Epithelial cell of esophagus (primary cell): ENCODE measurements at regions not wholly inside any gene's neighbourhood (a gene's known extent, or its start where the extent isn't known, plus 50 kb on each side); places are given as distances from the start of the nearest gene placed in this dataset.

Experiments used
- DNase-seq: peaks from one replicate; pipeline ENCODE4 v3.0.0; 2010; ENCODE audit warnings: low read depth
- H3K4me3 ChIP-seq: 2 replicates; pipeline ENCODE4 v1.5.1; 2011; ENCODE audit warnings: mild to moderate bottlenecking, low read length, control low read depth
- TF ChIP-seq, protein P1 (sequence below): IDR thresholded peaks from 2 replicates; pipeline ENCODE4 v1.5.1; 2011; ENCODE audit warnings: low read depth, mild to moderate bottlenecking, low read length, control low read depth, inconsistent platforms; ENCODE audit not compliant: insufficient read depth; ENCODE audit errors: missing control alignments

GRCh38 chr7:28269700-28270361 is 89.2 kb upstream of the JAZF1 start:
- TF ChIP-seq, protein P1, sequence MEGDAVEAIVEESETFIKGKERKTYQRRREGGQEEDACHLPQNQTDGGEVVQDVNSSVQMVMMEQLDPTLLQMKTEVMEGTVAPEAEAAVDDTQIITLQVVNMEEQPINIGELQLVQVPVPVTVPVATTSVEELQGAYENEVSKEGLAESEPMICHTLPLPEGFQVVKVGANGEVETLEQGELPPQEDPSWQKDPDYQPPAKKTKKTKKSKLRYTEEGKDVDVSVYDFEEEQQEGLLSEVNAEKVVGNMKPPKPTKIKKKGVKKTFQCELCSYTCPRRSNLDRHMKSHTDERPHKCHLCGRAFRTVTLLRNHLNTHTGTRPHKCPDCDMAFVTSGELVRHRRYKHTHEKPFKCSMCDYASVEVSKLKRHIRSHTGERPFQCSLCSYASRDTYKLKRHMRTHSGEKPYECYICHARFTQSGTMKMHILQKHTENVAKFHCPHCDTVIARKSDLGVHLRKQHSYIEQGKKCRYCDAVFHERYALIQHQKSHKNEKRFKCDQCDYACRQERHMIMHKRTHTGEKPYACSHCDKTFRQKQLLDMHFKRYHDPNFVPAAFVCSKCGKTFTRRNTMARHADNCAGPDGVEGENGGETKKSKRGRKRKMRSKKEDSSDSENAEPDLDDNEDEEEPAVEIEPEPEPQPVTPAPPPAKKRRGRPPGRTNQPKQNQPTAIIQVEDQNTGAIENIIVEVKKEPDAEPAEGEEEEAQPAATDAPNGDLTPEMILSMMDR = no peak

DNA sequence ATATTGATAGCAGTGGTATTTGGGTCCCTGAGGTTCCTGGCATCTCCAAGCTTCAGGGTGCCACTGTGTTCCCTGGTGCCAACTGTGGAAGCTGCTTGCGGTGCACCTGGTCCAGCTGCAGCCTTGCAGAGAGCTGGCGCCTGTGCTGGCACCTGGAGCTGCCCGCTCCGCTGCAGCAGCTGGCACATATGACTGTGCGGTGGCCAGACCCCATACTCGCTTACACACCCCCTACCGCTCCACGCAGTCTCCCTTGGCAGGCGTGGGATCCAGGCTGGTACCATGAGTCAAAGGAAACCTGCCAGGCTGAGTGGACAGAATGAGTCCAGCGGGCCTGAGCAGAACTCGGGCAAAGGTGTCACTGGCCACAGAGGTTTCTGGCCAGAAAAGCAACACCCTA is 89.9 kb upstream of the JAZF1 start:
- no peak for DNase-seq
- no peak overlapping the region for H3K4me3 ChIP-seq
- TF ChIP-seq, protein P1 = no peak

More at GRCh38 chr7:28269700-28270361, 89.2 kb upstream of the JAZF1 start:
- H3K4me3 ChIP-seq = no peak overlapping the region
- no peak for DNase-seq

GRCh38 chr7:28272461-28272877 is 91.9 kb upstream of the JAZF1 start:
- TF ChIP-seq, protein P1 = peak; percentile 43
- peak; percentile 24 for DNase-seq
- H3K4me3 ChIP-seq = no peak overlapping the region

DNA sequence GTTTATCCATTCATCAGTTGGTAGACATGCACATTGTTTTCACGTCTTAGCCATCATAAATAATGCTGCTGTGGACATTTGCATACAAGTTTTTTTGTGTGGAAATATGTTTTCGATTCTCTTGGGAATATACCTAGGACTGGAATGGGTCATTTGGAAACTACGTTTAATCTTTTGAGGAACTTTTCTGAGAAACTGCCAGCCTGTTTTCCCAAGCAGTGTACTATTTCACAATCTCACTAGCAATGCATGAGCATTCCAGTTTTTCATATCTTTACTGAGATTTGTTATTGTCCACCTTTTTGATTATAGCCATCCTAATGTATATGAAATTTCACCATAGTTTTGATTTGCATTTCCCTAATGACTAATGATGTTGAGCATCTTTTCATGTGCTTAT is 95.7 kb upstream of the JAZF1 start:
- DNase-seq = no peak
- no peak overlapping the region for H3K4me3 ChIP-seq
- TF ChIP-seq, protein P1 = no peak

GRCh38 chr7:28277364-28277763 is 96.8 kb upstream of the JAZF1 start:
- TF ChIP-seq, protein P1 = no peak
- no peak overlapping the region for H3K4me3 ChIP-seq
- no peak for DNase-seq

GRCh38 chr7:28277958-28278357 is 97.4 kb upstream of the JAZF1 start:
- TF ChIP-seq, protein P1 = no peak
- no peak for DNase-seq
- no peak overlapping the region for H3K4me3 ChIP-seq

GRCh38 chr7:28280516-28280915 is 99.9 kb upstream of the JAZF1 start:
- H3K4me3 ChIP-seq = no peak overlapping the region
- DNase-seq = no peak
- TF ChIP-seq, protein P1 = no peak
